Liver (tissue), 8 donors: ENCODE measurements at regions not wholly inside any gene's neighbourhood (a gene's known extent, or its start where the extent isn't known, plus 50 kb on each side); places are given as distances from the start of the nearest gene placed in this dataset.

Source experiments
- DNase-seq: peaks from one replicate; pipeline ENCODE4 v3.0.0-alpha.2; 2017; ENCODE audit warnings: low spot score
- H3K27ac ChIP-seq, 2 donors: one replicate each; pipeline ENCODE4 v1.7.0; 2013; ENCODE audit warnings: inconsistent platforms in 2 of 2, low read length in 2 of 2, control low read depth in 1 of 2, low read depth in 1 of 2, mild to moderate bottlenecking in 1 of 2
- H3K27me3 ChIP-seq, 4 donors: one replicate each; pipeline versions ENCODE4 v1.6.1 to v1.7.0; 2013; ENCODE audit warnings: low read length in 3 of 4, inconsistent platforms in 1 of 4, mild to moderate bottlenecking in 1 of 4, moderate library complexity in 1 of 4; ENCODE audit not compliant: control insufficient read depth in 4 of 4, insufficient read depth in 4 of 4
- H3K36me3 ChIP-seq, 4 donors: one replicate each; pipeline versions ENCODE4 v1.6.1 to v1.7.0; 2013; ENCODE audit warnings: low read length in 3 of 4, mild to moderate bottlenecking in 3 of 4, low read depth in 1 of 4, moderate library complexity in 1 of 4; ENCODE audit not compliant: control insufficient read depth in 4 of 4, insufficient read depth in 3 of 4
- H3K4me1 ChIP-seq, 4 donors: one replicate each; pipeline versions ENCODE4 v1.6.1 to v1.7.0; 2013; ENCODE audit warnings: low read length in 3 of 4, mild to moderate bottlenecking in 3 of 4, moderate library complexity in 1 of 4; ENCODE audit not compliant: control insufficient read depth in 4 of 4, insufficient read depth in 4 of 4
- H3K4me3 ChIP-seq, 3 donors: one replicate each; pipeline versions ENCODE4 v1.6.1 to v1.7.0; 2013; ENCODE audit warnings: low read length in 3 of 3, control low read depth in 1 of 3, low read depth in 1 of 3, mild to moderate bottlenecking in 1 of 3
- H3K9ac ChIP-seq, 2 donors: one replicate each; pipeline ENCODE4 v1.7.0; 2013; ENCODE audit warnings: low read length in 2 of 2, mild to moderate bottlenecking in 2 of 2, moderate library complexity in 2 of 2, control low read depth in 1 of 2, low read depth in 1 of 2
- H3K9me3 ChIP-seq, 4 donors: one replicate each; pipeline versions ENCODE4 v1.6.1 to v1.7.0; 2013; ENCODE audit warnings: low read length in 3 of 4; ENCODE audit not compliant: control insufficient read depth in 4 of 4
- CTCF ChIP-seq: fragments of 150-350 bp; IDR thresholded peaks from 2 replicates; pipeline ENCODE4 v1.5.1; 2017; ENCODE audit warnings: improper control_type of control experiment, low read depth, low read length; ENCODE audit not compliant: missing input control
- FOXA1 ChIP-seq: IDR thresholded peaks from 2 replicates; pipeline ENCODE4 v1.6.1; 2016; ENCODE audit warnings: antibody characterized with exemption
- FOXA2 ChIP-seq: IDR thresholded peaks from 2 replicates; pipeline ENCODE4 v1.6.1; 2016; ENCODE audit warnings: antibody characterized with exemption
- HNF4G ChIP-seq: IDR thresholded peaks from 2 replicates; pipeline ENCODE4 v1.6.1; 2016; ENCODE audit warnings: antibody characterized with exemption
- JUND ChIP-seq, 2 donors: IDR thresholded peaks; 2 replicates each; pipeline ENCODE4 v1.6.1; 2016; ENCODE audit warnings: antibody characterized with exemption in 2 of 2
- MAX ChIP-seq: IDR thresholded peaks from 2 replicates; pipeline ENCODE4 v1.6.1; 2016; ENCODE audit warnings: antibody characterized with exemption
- NR2F2 ChIP-seq: IDR thresholded peaks from 2 replicates; pipeline ENCODE4 v1.6.1; 2016; ENCODE audit warnings: antibody characterized with exemption
- RAD21 ChIP-seq, 2 donors: IDR thresholded peaks; 2 replicates each; pipeline ENCODE4 v1.6.1; 2016; ENCODE audit warnings: antibody characterized with exemption in 2 of 2, mild to moderate bottlenecking in 2 of 2
- REST ChIP-seq: IDR thresholded peaks from 2 replicates; pipeline ENCODE4 v1.6.1; 2016; ENCODE audit warnings: antibody characterized with exemption, mild to moderate bottlenecking
- TAF1 ChIP-seq: conservative IDR thresholded peaks from 2 replicates; pipeline ENCODE4 v1.6.1; 2016; ENCODE audit warnings: antibody characterized with exemption, mild to moderate bottlenecking
- ZBTB33 ChIP-seq: IDR thresholded peaks from 2 replicates; pipeline ENCODE4 v1.6.1; 2016; ENCODE audit warnings: antibody characterized with exemption
- WGBS: extraction: QIAGEN DNeasy Blood & Tissue Kit; methylation state at CpG from one replicate; pipeline ENCODE4 v1.1.7; 2013; 5-methylcytosine and 5-hydroxymethylcytosine counted together
- donor health status: healthy.
- donor health status: healthy.
- donor health status: healthy.
- donor health status: healthy.
- donor health status: healthy.

- no peak for TF ChIP-seq REST
- TF ChIP-seq HNF4G: no peak
- TF ChIP-seq CTCF: no peak
- no peak for TF ChIP-seq NR2F2
Observed at GRCh38 chr7:79882922-79883321, 251.7 kb upstream of the GNAI1 start (continued).

GRCh38 chr7:79880312-79880711 lies 254.3 kb upstream of the GNAI1 start:
- 58% methylated on average over 2 of the region's 2 CpGs for WGBS
- no peaks in the 10 kb centered on the region for H3K9me3 ChIP-seq
- H3K4me1 ChIP-seq: no peaks in the 10 kb centered on the region
- H3K27me3 ChIP-seq: no peaks in the 10 kb centered on the region
- H3K9ac ChIP-seq: no peak overlapping the region
- DNase-seq: no peak
- TF ChIP-seq JUND (IDR thresholded peaks at IDR 0.05) (no peak), RAD21 (IDR thresholded peaks at IDR 0.05) (no peak), REST (no peak), FOXA2 (no peak), TAF1 (no peak), FOXA1 (no peak), MAX (no peak), ZBTB33 (no peak)
- no peak overlapping the region for H3K4me3 ChIP-seq
- H3K27ac ChIP-seq: no peak overlapping the region
- no peaks in the 10 kb centered on the region for H3K36me3 ChIP-seq
